A673 (cell line): ENCODE measurements at regions not wholly inside any gene's neighbourhood (a gene's known extent, or its start where the extent isn't known, plus 50 kb on each side); places are given as distances from the start of the nearest gene placed in this dataset.

ENCODE experiments used
- CTCF ChIP-seq: fragments of 300-800, 200-600 bp; sonication (generic); conservative IDR thresholded peaks from 2 replicates; pipeline ENCODE4 v1.5.1; 2017; ENCODE audit warnings: low read depth, mild to moderate bottlenecking, antibody characterized with exemption, low read length, moderate library complexity, mixed read lengths
- EZH2 ChIP-seq: fragments of 200-600 bp; sonication (generic); IDR thresholded peaks from 2 replicates; pipeline ENCODE4 v1.6.1; 2017; ENCODE audit warnings: borderline replicate concordance, low read depth, mild to moderate bottlenecking, mixed read lengths, antibody characterized with exemption, low read length; ENCODE audit not compliant: poor library complexity, severe bottlenecking

- TF ChIP-seq CTCF (no peak), EZH2 (no peak)
Observed at GRCh38 chr5:68140763-68141162, 74.8 kb upstream of the PIK3R1 start.
